ENCODE measurements at regions not wholly inside any gene's neighbourhood (a gene's known extent, or its start where the extent isn't known, plus 50 kb on each side); places are given as distances from the start of the nearest gene placed in this dataset.

- CTCF ChIA-PET, result no interaction called here
- Histone ChIP-seq H3K4me1 (ENCODE audit: control insufficient read depth, insufficient read depth, low read length) (no peaks in the 10 kb centered on the region), H3K36me3 (ENCODE audit: control insufficient read depth in 2 of 2, insufficient read depth in 1 of 2, low read length in 2 of 2) (no peaks in the 10 kb centered on the region; a peak in 1 of 3 replicates), H3K27ac (ENCODE audit: extremely low read depth, low read depth, low read length) (no peak overlapping the region), H3K9me3 (ENCODE audit: control insufficient read depth, insufficient read depth, low read depth, low read length) (no peaks in the 10 kb centered on the region), H3K4me3 (ENCODE audit: low read depth, low read length) (no peak overlapping the region)
- TF ChIP-seq ZNF776 (tag by site-specific recombination; IDR thresholded peaks at IDR 0.05; ENCODE audit: borderline replicate concordance), result no peak
- TF ChIP-seq EGR2 (tag by site-specific recombination; IDR thresholded peaks at IDR 0.05; ENCODE audit: low read depth), result peak; percentile 87
- peak; percentile 63 for TF ChIP-seq ZFHX2 (tag by site-specific recombination; conservative IDR thresholded peaks at IDR 0.05)
- no peak for TF ChIP-seq ZNF677 (tag by site-specific recombination; IDR thresholded peaks at IDR 0.05)
- no peak for TF ChIP-seq ZNF19 (tag by site-specific recombination; IDR thresholded peaks at IDR 0.05; ENCODE audit: low read depth)
- no peak for TF ChIP-seq ZNF133 (tag by site-specific recombination; IDR thresholded peaks at IDR 0.05)
- TF ChIP-seq ZBTB48 (tag by site-specific recombination; IDR thresholded peaks at IDR 0.05), result no peak
- POLR2A ChIA-PET, result no interaction called here
Measured at GRCh38 chr17:36743130-36743529, 141.7 kb downstream of the MRM1 start.

- POLR2A ChIA-PET, result no interaction called here
- Histone ChIP-seq H3K4me3 (ENCODE audit: low read depth, low read length) (no peak overlapping the region), H3K4me1 (ENCODE audit: control insufficient read depth, insufficient read depth, low read length) (no peaks in the 10 kb centered on the region; the same call in 1 of the 2 replicates), H3K27ac (ENCODE audit: extremely low read depth, low read depth, low read length) (no peak overlapping the region), H3K9me3 (ENCODE audit: control insufficient read depth, insufficient read depth, low read depth, low read length) (no peaks in the 10 kb centered on the region), H3K36me3 (ENCODE audit: control insufficient read depth in 2 of 2, insufficient read depth in 1 of 2, low read length in 2 of 2) (no peaks in the 10 kb centered on the region; a peak in 1 of 3 replicates)
- CTCF ChIA-PET, result interaction anchor here (1.5 kb wide), 1 partner anchor 88 kb away, joined by 3 read pairs; no protein-coding TSS in a partner anchor
- TF ChIP-seq ZNF18 (tag by site-specific recombination; IDR thresholded peaks at IDR 0.05), result no peak
- TF ChIP-seq ZNF548 (tag by site-specific recombination; IDR thresholded peaks at IDR 0.05), result no peak
- no peak for TF ChIP-seq ZNF488 (tag by site-specific recombination; IDR thresholded peaks at IDR 0.05)
- TF ChIP-seq ZNF324 (tag by site-specific recombination; IDR thresholded peaks at IDR 0.05), result no peak
- TF ChIP-seq ZNF114 (tag by site-specific recombination; IDR thresholded peaks at IDR 0.05), result no peak
- TF ChIP-seq KLF1 (tag by site-specific recombination; IDR thresholded peaks at IDR 0.05), result no peak
- no peak for TF ChIP-seq ZNF175 (tag by site-specific recombination; IDR thresholded peaks at IDR 0.05)
- TF ChIP-seq ZNF426 (tag by site-specific recombination; IDR thresholded peaks at IDR 0.05), result no peak
- TF ChIP-seq TSHZ1 (tag by site-specific recombination; IDR thresholded peaks at IDR 0.05; ENCODE audit: borderline replicate concordance), result no peak
- TF ChIP-seq ZNF239 (tag by site-specific recombination; IDR thresholded peaks at IDR 0.05), result no peak
Measured at GRCh38 chr17:36746381-36747053, 145.1 kb downstream of the MRM1 start.

Measured in HEK293 (cell line).